ENCODE measurements at regions not wholly inside any gene's neighbourhood (a gene's known extent, or its start where the extent isn't known, plus 50 kb on each side); places are given as distances from the start of the nearest gene placed in this dataset.

DNA sequence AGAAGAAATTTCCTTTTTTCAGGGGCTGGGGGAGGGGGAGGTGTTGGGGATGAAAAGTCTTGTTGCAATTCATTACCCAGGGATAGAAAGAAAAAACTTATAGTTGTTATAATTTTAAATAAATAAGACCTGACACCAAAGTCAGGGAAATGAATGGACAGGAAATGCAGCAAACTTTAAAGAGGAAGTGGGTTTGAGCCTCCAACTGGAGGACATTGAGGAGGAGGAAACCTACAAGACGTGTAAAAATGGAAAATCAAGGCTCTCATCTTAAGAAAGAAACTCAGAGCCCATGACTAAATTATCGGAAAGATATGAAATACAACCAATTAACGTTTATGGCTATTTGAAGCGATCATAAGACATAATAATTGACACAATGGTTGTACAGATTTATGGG, 54.4 kb downstream of the NIBAN1 start:
- DNase-seq: no peak

DNA sequence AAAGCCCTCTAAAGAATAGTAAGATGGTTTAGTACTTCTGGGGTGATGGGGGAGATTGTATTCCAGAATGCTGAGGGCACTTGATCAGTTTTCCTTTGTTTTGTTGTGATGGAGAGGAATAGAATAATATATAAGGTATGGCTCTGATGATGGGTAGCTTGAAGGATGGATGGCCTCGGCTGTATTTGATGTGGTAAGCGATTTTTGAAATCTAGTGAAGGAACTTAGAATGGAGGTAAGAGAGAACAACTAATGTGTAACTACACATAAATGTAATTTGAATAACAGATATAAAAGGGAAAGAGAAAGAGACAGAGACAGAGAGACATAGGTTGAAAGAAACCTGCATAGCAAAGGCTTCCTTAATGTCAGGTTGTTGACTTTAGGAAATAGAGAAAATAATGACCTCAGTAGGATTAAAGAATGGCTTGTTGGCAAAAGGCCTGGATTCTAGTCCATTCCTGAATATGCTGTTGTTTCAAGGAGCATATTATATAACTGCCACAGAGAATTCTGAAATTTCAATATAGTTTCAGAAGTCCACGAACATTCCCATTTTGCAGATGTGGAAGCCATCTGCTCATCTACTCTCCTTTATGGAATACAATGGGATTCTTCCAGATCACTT, 58.7 kb downstream of the NIBAN1 start:
- DNase-seq: no peak

DNA sequence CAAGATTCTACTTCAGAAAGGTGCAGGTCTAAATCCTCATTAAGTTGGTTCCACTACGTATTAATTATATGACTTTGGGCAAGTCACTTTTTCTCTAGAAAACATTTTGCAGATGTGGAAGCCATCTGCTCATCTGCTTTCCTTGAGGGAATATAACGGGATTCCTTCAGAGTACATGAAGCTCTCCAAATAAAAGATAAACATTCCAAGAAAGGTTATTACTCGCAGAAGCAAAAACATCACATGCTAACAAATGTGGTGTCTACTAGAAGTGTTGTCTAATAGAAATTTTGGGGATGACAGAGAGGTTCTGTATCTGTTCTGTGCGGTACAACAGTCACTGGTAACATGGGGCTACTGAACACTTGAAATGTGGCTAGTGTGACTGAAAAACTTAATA, 60.2 kb downstream of the NIBAN1 start:
- no peak for DNase-seq

DNA sequence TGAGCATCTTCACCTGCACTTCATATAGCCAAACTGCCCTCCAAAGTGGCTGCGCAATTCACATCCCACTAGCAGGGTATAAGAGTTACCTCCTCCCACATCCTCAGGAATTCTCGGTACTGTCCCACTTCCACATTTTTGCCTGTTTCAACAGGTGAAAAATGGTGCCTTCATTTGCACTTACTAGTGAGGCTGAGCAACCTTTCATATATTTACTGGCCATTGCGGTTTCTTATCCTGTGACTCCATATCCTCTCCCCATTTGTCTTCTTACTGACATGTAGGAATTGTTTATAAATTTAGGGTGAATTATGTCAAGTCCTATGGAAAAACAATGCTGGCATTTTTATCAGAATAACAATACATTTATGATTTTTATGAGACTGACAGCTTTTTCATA, 61.9 kb downstream of the NIBAN1 start:
- no peak for DNase-seq

DNA sequence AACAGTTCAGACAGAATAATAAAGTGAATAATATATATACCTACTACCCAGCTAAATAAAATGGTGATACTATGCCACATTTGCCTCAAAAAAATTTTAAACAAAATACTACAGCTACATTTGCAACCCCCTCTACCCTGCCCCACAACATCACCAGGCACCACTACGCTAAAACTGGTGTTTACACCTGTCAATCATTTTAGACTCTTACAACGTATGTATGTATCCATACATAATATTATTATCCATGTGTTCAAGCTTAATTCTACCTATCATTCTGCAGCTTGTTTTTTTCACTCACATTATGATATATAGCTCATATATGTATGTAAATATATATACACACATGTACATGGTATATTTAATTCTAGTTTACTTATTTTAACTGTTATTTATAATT, 62.5 kb downstream of the NIBAN1 start:
- DNase-seq: no peak

DNA sequence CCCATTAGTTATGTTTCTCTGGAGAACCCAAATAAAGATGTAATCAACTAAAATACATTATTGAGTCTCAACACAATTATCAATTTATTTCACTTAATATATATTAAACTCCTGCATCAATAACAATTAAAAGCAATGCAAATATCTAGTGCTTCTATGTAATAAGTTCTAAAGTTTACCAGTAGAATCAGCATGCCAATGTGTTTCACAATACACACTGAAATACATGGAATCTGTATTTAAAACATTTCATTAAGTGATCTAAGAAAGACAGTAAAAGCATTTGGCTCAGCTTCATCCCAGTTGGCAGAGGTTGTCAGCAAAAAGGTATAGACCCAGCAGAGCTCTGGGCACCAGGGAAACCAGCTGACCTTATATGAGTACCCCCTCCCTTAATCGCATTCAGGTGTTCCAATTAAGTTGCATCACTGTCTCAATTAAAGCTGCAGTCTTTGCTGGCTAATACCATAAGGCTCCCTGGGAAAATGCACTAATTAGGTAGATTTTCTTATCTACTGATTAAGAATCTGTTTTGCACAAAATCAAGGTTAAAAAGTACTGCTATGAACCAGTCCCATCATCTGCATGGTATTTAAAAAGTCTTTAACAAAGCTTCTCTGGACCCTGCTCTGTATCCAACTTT, 63.1 kb downstream of the NIBAN1 start:
- no peak for DNase-seq

DNA sequence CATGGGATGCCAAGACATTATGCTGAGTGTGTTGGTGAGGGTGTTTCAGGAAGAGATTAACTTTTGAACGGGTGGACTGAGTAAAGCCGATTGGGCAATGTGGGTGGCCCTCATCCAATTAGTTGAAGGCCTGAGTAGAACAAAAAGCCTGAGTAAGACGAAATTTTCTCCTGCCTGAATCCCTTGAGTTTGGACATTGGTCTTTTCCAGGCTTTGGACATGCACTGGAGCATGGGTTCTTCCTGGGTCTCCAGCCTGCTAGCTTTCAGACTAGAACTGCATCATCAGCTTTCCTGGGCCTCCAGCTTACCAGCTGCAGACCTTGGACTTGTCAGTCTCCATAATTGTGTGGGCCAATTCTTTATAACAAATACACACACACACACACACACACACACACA, 63.6 kb downstream of the NIBAN1 start:
- no peak for DNase-seq

DNA sequence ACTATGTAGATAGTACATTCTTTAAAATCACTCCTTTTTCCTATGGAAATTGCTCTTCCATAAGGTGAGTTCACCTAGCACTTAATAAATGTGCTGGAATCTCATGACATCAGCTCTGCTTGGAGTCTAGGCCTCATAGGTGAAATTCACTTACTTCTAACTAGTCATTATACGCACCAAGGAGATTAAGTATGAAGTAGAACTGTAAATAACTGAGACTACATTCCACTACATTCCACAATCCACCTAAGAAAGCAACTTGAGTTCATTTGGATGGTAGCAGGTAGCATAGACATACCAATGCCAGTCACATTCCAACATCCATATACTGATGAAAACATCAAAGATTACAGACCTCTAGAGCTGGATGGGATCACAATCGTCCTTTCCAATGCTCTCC, 64.3 kb downstream of the NIBAN1 start:
- no peak for DNase-seq

DNA sequence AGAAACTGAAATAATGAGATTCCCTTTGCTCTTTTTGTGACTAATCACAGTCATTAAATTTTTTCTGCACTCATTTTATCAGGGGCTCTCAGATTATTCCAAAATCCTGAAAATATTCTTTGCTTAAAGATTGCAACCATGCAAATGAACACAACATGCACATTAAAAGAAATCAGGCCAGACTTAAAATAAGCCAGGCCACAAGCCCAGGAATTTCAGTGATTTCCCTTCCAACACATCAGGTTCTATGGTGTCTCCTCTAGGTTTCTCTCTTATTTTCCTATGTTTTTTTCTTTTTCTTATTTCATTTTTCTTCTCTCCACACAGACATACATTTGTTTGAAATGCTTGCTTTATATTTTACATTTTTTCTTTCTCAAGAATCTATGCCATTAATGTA, 65.3 kb downstream of the NIBAN1 start:
- no peak for DNase-seq

DNA sequence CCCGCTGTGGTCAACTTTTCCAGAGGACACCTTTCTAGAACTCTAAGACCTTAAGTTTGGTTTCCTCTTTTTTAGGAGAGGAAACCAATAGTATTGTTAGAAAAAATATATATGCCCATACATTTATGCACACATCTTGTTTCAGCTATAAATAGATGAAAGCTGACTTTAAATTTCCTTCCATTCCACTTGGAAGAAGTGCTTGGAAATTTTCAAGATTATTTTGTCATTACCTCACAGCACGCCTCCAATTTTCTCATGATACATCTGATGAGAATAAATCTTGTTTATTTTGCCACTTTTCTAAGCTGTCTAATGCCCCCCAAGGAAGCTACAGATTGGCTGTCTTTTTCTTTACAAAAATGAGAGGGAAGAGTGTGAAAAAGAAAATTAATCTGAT, 65.8 kb downstream of the NIBAN1 start:
- DNase-seq: no peak

DNA sequence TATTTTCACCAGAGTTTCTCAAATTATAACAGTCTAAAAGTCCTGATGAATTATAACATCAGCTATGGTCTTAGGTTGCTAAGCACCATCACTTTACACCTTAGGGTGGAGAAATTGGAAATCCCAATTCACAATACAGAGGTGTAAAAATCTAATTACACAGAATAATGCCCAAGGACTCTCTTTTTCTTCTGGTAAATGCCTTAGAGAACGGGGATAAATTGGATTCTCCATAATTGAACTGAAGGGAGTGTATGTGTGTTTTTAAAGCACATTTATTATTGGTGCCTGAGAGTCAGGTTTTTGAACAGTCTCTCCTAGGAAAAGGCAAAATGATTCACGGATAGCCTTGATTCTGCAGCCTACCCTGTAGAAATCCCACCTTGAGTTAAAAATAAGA, 66.8 kb downstream of the NIBAN1 start:
- no peak for DNase-seq

DNA sequence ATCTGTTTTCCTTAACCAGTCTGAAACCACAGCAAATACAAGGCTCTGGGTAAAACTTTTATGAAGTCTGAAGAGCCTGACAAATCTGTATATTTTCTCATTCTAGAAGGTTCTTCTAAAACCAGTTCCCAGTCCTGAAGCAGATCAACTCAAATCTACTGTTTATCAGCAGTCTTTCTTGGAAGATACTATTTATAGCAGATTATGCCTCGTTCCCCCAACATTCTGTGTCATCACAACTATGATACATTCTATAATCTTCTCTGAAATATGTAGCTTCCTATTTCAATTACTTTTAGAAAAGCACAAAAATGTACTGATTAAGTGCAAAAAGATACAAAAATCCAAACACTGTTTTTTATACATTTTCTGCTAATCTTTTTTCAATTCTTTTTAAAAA, 67.5 kb downstream of the NIBAN1 start:
- no peak for DNase-seq

DNA sequence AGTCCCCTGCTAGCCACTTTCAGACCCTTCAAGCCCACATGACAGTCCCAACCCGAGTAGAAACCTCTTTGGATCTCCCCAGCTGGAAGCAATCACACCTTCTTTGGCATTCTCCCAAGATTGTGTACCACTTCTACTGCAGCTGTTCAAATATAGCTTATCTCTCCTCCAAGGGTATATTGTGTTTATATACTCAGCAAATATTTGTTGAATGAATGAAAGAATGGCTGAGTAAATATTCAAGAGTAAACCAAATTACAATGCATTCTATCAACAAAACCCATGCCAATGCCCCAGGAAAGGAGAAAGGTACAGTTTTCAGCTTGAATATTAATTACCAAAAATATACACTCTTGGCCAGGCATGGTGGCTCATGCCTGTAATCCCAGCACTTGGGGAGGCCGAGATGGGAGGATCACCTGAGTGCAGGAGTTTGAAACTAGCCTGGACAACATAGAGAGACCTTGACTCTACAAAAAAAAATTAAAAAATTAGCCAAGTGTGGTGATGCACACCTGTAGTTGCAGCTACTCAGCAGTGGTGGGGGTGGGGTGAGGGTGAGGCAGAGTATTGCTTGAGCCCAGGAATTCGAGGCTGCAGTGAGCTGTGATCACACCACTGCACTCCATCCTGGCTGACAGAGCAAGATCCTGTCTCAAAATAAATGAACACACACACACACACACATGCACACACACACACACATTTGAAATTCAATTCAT, 68.5 kb downstream of the NIBAN1 start:
- DNase-seq: peak; percentile 94

DNA sequence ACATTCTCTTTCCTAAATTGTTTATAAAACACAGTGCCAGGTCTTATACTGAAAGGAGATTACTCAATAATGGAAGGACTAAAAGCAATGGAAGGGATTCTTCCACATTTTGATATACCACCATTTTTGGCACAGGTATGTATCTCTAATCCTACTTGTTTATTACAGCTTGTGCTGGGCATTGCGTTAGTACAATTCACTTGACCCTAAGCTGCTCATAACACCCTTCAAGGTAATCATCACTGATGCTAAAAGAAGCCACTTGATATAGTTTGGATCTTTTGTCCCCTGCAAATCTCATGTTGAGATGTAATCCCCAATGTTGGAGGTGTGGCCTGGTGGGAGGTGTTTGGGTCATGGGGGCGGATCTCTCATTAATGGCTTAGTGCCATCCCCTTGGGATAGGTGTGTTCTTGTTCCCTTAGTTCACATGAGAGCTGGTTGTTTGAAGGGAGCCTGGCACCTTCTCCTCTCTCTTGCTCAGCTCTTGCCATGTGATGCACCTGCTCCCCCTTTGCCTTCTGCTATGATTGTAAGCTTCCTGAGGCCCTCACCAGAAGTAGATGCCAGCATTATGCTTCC, 71.1 kb downstream of the NIBAN1 start:
- no peak for DNase-seq

DNA sequence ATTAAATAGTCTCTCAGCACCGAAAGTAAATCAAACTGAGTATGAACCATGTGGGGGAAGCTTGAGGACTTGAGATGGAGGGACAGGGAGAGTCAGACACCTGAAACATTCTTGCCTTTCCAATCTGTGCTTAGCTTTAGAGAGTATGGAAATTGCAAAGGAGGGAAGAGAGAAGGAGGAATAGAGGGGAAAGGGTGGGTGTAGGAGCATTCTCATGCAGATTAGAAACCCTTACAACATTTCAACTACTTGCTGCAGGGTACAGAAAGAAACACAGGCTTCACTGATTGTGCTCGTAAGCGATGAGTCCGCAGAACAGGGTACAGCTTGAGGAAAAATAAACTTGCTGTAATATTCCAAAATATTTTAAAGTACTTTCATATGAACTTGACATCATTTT, 73.8 kb downstream of the NIBAN1 start:
- no peak for DNase-seq

DNA sequence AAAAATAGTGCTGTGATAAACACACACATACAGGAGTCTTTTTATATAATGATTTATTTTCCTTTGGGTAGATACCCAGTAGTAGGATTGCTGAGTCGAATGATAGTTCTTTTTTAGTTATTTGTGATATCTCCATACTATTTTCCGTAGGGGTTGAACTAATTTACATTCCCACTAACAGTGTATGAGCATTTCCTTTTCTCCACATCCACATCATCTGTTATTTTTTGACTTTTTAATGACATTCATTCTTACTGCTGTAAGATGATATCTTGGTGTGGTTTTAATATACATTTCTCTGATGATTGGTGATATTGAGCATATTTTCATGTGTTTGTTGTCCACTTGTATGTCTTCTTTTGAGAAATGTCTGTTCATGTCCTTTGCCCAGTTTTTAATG, 78.3 kb downstream of the NIBAN1 start:
- no peak for DNase-seq

DNA sequence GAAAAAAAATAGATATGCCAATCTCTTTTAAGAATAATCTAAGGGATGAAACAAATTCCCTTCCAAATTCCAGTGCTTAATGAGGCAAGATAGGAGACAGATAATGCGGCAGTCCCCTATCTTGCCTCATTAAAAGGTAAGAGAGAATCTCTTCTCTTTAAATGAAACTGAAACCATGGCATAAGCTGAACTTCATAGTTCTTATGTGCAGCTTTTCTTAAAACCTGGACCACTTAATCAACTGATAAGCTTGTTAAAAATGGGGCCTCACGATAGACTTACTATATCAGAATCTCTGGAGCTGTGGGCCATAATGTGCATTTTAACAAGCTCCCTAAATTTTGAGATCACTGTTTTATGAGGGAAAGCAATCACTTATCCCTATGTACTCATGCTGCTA, 79.2 kb downstream of the NIBAN1 start:
- no peak for DNase-seq

DNA sequence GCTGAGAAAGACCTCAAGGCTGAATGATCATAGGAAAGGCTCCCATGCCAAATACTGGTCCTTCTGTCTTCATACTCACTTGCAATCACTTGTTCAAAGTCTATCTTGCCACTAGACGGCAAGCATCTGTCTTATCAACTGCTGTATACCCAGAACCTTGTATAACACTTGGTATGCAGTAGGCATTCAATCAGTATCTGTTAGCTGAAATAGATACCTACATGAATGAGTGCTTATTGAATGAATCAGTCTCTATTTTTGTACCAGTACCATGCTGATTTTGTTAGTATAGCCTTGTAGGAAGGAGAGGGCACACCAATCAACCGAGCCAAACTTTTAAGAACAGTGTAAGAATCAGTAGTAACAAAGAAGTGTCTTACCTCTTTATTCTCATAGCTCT, 80.6 kb downstream of the NIBAN1 start:
- DNase-seq: no peak

DNA sequence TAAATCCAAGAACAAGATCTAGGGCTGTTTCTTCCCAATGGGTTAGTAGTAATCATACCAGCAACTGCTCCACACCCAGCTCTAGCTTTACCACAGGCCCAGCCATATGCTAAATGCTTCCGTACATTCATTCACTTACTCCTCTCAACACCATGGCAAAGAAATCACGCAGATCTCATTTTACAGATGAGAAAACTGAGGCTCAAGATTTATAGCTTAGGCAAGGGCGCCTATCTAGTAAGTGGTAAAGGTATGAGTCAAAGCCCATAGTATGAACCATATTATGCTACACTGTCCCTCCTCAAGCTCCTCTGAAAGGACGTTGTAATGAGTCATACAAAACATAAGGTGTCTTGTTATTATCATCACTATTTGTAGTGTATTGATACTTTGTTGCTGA, 82.2 kb downstream of the NIBAN1 start:
- DNase-seq: no peak

DNA sequence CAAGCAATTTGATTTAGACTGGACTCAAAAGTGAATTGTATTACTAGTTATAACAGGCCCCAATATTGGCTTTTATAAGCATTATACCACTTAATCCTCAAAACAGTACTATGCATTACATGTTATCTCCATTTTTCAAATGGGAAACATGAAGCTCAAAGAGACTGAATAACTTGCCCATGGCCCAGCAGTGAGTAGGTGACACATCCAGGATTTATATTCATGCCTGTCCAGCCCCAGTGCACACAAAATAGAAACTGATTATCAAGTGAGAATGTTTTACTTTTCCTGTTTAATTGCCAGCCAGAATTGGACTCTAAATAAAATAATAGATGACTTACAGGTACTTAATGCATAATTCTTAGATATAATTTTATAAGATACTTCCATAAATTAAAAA, 82.9 kb downstream of the NIBAN1 start:
- no peak for DNase-seq

DNA sequence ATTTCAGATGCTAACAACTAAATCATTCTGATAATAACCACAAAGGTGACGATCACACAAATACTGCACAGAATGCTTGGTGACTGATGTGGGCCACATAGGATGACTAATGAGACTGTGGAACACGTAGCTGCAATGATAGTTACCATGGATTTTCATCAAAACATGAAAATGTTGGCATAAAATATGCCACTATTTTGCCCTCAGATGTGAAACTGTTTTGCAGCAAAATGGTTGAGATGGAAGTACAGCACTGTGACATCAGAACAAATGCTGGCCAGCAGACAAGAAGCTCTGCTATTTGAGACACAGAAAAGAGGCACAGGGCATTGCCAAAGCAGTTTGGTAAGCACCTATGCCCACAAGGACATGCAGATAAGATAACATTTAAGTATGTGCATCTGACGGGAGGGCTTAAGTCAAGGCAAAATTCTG, 83.8 kb downstream of the NIBAN1 start:
- no peak for DNase-seq

DNA sequence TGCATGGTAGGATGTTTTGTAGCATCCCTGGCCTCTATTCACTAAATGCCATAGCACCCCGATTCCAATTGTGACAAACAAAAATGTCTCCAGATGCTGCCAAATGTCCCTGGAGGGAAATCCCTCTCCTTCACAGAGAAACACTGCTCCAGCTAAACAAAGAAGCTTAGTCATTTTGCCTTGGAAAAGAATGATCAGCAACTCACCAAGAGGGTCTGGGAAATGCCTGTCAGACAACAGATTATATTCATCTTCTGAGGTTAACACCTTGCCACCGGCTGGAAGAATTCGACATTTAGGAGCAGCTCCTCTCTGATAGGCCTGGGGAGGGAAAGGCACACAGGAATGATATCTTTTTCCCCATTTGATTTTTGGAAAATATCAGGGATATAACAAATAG, 84.4 kb downstream of the NIBAN1 start:
- no peak for DNase-seq

DNA sequence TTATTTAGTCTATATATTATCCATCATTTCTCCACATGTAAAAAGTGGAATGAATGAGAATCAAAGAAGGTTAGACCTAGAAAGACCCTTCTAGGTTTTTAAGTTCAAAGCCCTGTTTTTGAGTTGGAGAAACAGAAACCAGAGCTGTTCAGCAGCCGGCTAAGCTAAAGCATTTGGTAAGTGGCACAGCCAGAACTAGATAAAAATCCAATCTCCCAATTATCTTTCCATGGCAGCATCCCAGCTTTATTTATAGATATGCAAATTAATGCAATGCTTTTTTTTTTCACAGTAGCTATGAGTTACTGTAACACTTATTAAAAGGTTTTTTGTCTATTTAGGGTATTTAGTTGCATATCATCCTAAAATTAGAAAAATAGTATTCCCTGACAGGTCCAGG, 85.1 kb downstream of the NIBAN1 start:
- DNase-seq: no peak

DNA sequence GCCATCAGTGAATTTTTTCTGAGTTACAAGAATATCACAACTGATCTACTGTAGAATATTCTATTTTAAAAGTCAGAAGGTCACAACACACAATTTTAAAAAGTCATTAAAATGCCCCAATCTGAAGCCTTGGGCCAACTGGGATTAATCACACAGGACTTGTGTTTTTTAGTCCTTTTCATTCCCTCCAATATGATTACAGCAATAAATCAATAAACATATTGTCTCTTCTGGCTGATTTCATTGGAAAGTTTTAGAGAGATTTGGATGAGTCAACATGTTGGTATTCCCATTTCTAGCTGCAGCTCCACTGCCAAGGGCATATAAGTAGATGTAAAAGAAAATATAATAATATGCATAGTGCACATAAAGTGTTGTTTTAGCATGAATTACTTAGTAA, 85.8 kb downstream of the NIBAN1 start:
- no peak for DNase-seq
